GM12872 (cell line): ENCODE measurements at regions not wholly inside any gene's neighbourhood (a gene's known extent, or its start where the extent isn't known, plus 50 kb on each side); places are given as distances from the start of the nearest gene placed in this dataset.

Experiments
- TF ChIP-seq, protein P1 (sequence below): IDR thresholded peaks from 3 replicates; pipeline ENCODE4 v1.5.1; 2011; ENCODE audit warnings: low read depth, mild to moderate bottlenecking, low read length, moderate library complexity; ENCODE audit not compliant: insufficient read depth

DNA sequence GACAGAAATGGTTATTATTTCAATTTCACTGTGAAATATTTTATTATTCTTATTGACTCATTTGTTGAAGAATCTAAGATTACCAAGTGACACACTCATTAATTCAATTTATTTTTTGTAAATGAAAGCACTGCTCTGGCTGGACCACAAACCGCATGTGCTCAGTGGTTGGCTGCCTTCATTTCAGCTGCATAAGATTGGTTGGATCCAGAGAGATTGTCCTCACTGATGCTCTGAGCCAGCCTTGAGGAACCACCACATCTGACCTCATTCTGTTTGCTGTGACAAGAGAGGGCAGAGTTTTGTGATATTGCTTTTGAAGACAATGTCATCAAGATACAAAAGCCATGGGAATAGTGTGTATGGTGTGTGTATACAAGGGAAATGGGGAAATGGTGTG is 192.1 kb downstream of the CYRIA start:
- TF ChIP-seq, protein P1, sequence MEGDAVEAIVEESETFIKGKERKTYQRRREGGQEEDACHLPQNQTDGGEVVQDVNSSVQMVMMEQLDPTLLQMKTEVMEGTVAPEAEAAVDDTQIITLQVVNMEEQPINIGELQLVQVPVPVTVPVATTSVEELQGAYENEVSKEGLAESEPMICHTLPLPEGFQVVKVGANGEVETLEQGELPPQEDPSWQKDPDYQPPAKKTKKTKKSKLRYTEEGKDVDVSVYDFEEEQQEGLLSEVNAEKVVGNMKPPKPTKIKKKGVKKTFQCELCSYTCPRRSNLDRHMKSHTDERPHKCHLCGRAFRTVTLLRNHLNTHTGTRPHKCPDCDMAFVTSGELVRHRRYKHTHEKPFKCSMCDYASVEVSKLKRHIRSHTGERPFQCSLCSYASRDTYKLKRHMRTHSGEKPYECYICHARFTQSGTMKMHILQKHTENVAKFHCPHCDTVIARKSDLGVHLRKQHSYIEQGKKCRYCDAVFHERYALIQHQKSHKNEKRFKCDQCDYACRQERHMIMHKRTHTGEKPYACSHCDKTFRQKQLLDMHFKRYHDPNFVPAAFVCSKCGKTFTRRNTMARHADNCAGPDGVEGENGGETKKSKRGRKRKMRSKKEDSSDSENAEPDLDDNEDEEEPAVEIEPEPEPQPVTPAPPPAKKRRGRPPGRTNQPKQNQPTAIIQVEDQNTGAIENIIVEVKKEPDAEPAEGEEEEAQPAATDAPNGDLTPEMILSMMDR = no peak

DNA sequence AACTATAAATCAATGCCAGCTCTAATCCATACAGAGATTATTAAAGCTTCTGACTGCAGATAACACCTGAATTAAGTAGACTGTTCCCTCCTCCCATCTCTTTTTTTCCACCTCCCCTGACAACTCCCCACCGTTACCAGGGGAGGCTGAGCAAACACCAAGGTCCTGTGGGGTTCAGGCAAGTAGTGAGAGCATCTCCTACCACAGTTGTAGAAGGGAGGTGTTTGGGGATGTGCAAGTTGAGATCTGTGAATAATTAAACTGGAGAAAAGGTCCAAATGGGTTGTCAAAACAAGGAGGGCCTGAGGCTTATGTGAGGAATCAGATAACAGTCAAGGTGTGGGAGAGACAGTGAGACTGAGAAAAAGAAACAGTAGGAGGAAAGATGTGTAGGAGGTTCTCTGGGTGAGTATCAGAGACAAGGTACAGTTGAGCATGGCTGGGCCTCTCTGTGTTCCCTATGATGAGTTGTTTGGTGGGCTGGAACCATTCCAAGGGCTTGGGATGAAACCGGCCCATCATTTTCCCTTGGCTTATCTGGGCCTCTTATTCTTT is 194.6 kb downstream of the CYRIA start:
- TF ChIP-seq, protein P1 = no peak

- TF ChIP-seq, protein P1 = no peak
Observed at GRCh38 chr2:16466821-16467151, 198.8 kb downstream of the CYRIA start.

DNA sequence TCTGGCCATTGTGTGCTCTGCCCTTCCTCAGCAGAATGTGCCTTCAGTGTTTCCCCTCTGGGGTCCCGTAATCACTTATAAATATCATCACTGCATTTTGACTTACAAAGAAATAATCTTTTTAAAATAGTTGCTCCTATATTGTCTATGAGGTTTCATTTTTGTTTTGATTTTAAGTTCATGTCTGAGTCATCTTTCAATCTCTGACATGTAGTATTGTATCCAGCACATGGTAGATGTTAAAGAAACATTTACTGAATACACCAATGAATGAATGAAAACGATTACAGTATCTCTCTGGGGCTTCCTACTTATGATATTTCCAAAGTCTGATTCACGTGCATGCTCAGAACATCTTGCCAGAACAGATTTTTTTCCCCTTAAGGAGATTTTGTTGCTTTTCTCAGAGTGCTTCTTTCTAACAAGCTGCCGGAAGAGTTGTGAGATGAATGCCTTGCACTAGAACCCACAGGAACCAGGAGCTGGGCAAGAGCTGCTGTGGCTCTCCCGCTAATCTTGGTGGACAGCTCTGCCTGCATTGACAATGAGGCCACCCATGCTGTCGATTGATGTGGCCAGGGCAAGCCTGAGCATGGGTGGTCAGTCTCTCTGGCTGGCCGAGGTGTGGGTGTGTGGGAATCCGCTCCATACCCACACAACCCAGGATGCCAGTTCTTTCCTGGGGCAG is 199.4 kb downstream of the CYRIA start:
- TF ChIP-seq, protein P1 = no peak

- TF ChIP-seq, protein P1 = no peak
Observed at GRCh38 chr2:16464641-16465040, 201.0 kb downstream of the CYRIA start.

GRCh38 chr2:16462958-16463357 is 202.7 kb downstream of the CYRIA start:
- TF ChIP-seq, protein P1 = no peak

DNA sequence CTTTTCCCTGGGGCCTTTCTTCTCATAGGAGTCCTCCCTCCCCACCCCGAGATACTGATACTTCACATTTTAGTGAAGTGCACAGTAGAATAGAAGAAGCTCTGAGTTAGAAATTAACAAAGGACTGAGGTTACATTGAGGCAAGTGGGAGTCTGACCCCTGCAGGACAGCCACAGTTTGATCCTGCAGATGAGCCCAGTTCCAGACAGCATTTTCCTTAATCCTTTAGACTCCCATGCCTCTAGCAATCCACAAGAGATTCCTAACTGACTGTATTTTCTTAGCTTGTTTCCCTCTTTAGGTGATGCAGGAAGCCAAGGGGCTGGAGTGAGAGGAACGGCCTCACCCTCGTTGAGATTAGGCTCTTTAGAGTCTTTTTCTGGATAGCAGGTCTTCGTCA is 204.0 kb downstream of the CYRIA start:
- TF ChIP-seq, protein P1 = no peak
